ENCODE measurements at regions not wholly inside any gene's neighbourhood (a gene's known extent, or its start where the extent isn't known, plus 50 kb on each side); places are given as distances from the start of the nearest gene placed in this dataset.

DNA sequence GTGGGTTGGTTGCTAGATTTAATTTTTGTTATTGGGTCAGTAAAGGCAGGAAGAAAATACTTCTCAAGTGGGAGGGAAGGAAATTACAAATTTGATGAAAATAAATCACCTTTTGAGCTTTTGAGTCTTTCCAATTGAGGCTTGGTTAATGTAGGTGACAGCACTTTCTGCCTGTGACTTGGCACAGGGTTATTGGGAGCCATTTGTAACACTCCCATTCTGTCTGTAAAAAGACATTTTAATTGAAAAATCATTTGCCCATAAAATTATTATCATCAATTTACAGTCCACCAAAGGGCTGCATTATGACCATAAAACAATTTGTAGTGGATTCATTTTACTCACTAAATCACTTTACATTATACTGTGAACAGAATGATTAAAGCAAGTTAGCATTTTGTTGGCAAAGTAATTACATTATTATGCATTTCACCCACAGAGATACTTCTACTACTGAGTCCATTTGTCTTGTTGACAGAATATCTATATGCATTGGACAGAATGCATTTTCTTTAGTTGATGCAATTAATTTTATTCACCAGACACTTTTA is 974.6 kb downstream of the UQCRFS1 start:
- TF ChIP-seq POLR2AphosphoS5 (IDR thresholded peaks at IDR 0.05) (no peak), CTCF (IDR thresholded peaks at IDR 0.05) (no peak)
